AG04449 (cell line): ENCODE measurements at regions not wholly inside any gene's neighbourhood (a gene's known extent, or its start where the extent isn't known, plus 50 kb on each side); places are given as distances from the start of the nearest gene placed in this dataset.

ENCODE experiments used
- CTCF ChIA-PET: fragments of 350-600 bp; formaldehyde crosslinking; extraction: SDS; loops from one replicate; lab custom pipeline; 2021; ENCODE audit warnings: antibody characterized with exemption; lab: Yijun Ruan, JAX
- POLR2A ChIA-PET: fragments of 400-600, 350-600 bp; formaldehyde crosslinking; extraction: SDS; loops from one replicate; lab custom pipeline; 2020; ENCODE audit warnings: antibody characterized with exemption, inconsistent platforms; lab: Yijun Ruan, JAX
- DNase-seq: peaks from one replicate; pipeline ENCODE4 v3.0.0-alpha.2; 2010; ENCODE audit warnings: low read depth, low spot score
- H3K4me3 ChIP-seq: 2 replicates; pipeline ENCODE4 v1.5.1; 2011; ENCODE audit warnings: low read depth, mild to moderate bottlenecking, control low read depth, low read length
- CTCF ChIP-seq: IDR thresholded peaks from one replicate; pipeline ENCODE4 v1.5.1; 2011; ENCODE audit warnings: mild to moderate bottlenecking, moderate library complexity, low read length, control low read depth, inconsistent platforms; ENCODE audit not compliant: insufficient read depth; ENCODE audit errors: missing control alignments

DNA sequence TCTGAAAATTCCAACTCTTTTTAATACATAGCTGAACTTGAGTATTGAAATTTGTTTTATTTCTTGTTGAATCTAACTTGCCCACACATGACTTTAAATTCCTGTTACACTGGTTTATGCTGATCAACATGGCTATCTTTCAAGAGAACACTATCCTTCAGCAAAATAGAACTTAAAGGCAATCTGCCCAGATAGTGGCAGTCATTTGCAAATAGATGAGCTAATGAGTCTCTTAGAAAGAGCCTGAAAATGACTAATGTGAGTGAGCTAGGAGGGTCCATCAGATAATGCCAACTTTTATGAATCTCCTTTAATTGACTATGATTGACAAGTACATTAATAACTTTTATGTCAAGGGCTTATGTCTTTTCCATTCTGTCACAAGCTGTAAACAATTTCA, 1360.8 kb upstream of the C9orf72 start:
- DNase-seq: no peak

DNA sequence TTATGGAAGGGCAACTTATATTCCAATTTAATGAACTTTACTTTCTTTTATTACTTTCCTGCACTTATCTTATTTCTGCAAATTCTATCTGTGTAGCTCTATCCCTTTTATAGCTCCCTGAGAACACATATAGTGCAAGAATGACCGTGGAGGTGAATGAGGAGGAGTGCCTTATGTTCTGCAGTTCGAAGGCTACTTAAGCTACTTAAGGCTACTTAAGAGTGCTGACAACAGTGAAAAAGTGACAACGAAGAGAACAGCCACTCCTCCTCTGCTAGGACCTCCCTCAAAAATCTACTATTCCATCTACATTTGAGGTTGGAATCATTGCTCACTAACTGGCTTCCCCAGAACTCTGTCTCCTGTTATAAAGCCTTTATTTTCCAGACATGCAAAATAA, 1365.7 kb upstream of the C9orf72 start:
- DNase-seq: no peak
- CTCF ChIA-PET: no interaction called here
- TF ChIP-seq CTCF: no peak
- POLR2A ChIA-PET: no interaction called here
- no peak overlapping the region for H3K4me3 ChIP-seq

More for the DNA sequence above, 1360.8 kb upstream of the C9orf72 start:
- ChIA-PET CTCF (no interaction called here), POLR2A (no interaction called here)
- no peak for TF ChIP-seq CTCF
- no peak overlapping the region for H3K4me3 ChIP-seq

DNA sequence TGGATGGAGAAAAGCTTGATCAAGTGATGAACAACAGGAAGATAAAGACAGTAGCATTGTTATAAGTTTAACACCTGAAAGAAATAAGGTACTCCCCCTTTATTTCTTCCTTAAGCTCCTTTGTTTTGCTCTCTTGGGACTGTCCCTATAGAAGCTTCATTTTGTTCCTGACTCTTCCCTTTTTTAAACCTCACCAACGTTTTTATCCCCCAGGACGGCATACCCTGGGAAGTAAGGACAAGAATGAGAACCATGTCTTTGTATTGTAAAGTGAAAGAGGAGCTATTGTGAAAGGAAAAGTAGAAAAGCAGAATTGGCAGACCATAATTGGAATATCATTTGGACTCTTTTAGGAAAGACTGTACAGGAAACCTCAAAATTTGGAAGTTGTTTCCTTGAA, 1368.6 kb upstream of the C9orf72 start:
- no peak overlapping the region for H3K4me3 ChIP-seq
- no peak for DNase-seq
- ChIA-PET CTCF (no interaction called here), POLR2A (interaction anchor here (0.6 kb wide), 1 partner anchor 10 kb away, joined by 3 read pairs; no protein-coding TSS in a partner anchor)
- TF ChIP-seq CTCF: no peak

DNA sequence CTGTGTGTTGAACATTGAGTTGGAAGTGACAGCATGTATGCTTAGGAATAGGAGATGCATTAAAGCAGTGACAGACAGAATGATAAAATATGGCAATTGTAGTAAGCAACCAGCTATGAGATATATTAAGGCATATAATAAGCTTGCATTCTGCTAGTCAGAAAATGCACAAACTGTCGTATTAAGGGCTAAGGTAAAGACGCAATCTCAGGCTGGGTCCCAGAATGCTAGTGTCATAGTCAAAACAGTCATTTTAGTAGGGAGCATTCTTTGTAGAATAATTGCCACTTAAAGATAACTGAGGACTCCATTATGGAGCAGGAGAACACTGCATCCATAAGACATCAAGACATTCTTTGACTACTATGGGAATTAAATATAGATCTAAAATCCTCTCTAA, 1369.7 kb upstream of the C9orf72 start:
- no peak for TF ChIP-seq CTCF
- no peak overlapping the region for H3K4me3 ChIP-seq
- ChIA-PET CTCF (no interaction called here), POLR2A (no interaction called here)
- no peak for DNase-seq

DNA sequence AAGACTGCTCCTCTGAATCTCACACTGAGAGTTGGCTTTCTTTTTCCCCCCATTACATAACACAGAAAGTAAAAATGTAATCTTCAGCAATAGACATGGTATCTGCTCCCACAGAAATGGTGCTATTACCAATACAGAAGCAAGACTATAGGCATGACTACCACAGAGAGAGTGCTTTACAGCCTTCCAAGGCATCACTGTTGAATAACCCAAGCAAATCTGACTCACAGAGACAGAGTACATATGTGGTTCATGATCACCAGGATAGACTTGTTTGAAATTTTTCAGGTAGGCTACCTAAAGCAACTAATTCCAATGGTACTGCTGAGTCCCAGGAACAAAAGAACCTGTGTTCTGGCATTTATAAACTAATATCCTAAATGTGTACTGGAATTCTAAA, 1373.4 kb upstream of the C9orf72 start:
- no peak overlapping the region for H3K4me3 ChIP-seq
- no peak for DNase-seq
- ChIA-PET POLR2A (no interaction called here), CTCF (no interaction called here)
- no peak for TF ChIP-seq CTCF

DNA sequence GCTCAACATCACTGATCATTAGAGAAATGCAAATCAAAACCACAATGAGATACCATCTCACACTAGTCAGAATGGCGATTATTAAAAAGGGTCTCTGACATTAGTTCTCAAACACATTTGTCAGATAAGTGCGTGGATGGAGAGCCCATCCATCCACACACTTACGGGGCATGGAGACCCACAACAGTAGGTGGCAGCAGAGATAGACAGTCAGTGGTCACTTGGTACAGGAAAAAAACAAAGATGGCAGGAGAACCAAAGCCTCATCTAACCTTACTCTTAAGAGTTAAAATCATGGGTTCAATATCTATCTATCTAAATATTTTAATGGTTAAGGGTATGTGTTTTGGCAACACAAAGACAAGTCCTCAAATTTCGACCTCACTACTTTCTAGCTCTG, 1378.7 kb upstream of the C9orf72 start:
- no peak for DNase-seq
- POLR2A ChIA-PET: no interaction called here
- TF ChIP-seq CTCF: no peak
- CTCF ChIA-PET: no interaction called here
- no peak overlapping the region for H3K4me3 ChIP-seq
